ENCODE measurements at regions not wholly inside any gene's neighbourhood (a gene's known extent, or its start where the extent isn't known, plus 50 kb on each side); places are given as distances from the start of the nearest gene placed in this dataset.

- TF ChIP-seq CTCF (IDR thresholded peaks at IDR 0.05): no peak
- TF ChIP-seq EZH2 (IDR thresholded peaks at IDR 0.05; ENCODE audit: borderline replicate concordance, insufficient read depth, low read depth, low read length, poor library complexity, severe bottlenecking): no peak
Observed at GRCh38 chr9:75810063-75810462, 80.4 kb upstream of the PCSK5 start.

Measured in B cell (primary cell).